ENCODE measurements at regions not wholly inside any gene's neighbourhood (a gene's known extent, or its start where the extent isn't known, plus 50 kb on each side); places are given as distances from the start of the nearest gene placed in this dataset.

GRCh38 chr4:181331214-181331613 is 912.0 kb upstream of the TENM3 start:
- no peak for DNase-seq (ENCODE audit: low read depth in 3 of 3)

GRCh38 chr4:181345931-181346330 is 897.3 kb upstream of the TENM3 start:
- DNase-seq (ENCODE audit: low read depth in 3 of 3) = no peak

- DNase-seq (ENCODE audit: low read depth in 3 of 3) = no peak
These were observed 892.4 kb upstream of the TENM3 start for GRCh38 chr4:181350615-181351415.

- no peak for DNase-seq (ENCODE audit: low read depth in 3 of 3)
These were observed 878.7 kb upstream of the TENM3 start for GRCh38 chr4:181364504-181364903.

DNA sequence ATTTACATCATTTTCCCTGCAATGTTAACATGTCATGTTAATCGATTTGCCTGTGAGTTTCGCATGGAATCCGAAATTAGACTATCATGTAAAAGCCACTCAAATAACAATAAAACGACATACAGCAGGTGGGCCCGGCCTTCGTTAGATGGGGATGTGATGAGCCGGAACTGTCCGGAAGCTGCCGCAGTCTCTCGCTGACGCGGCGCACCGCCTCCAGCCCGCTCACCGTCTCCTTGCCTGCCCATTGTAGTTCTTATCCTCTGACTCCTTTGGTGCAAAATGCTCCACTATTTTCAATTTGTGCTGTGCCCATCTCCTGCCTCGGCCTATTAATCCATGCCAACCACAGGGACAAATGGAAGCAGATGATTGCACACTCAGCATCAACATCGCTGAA is 877.5 kb upstream of the TENM3 start:
- DNase-seq (ENCODE audit: low read depth in 3 of 3) = no peak

GRCh38 chr4:181372014-181372413 is 871.2 kb upstream of the TENM3 start:
- DNase-seq (ENCODE audit: low read depth in 3 of 3) = no peak

- no peak for DNase-seq (ENCODE audit: low read depth in 3 of 3)
These were observed 867.1 kb upstream of the TENM3 start for GRCh38 chr4:181376058-181376457.

DNA sequence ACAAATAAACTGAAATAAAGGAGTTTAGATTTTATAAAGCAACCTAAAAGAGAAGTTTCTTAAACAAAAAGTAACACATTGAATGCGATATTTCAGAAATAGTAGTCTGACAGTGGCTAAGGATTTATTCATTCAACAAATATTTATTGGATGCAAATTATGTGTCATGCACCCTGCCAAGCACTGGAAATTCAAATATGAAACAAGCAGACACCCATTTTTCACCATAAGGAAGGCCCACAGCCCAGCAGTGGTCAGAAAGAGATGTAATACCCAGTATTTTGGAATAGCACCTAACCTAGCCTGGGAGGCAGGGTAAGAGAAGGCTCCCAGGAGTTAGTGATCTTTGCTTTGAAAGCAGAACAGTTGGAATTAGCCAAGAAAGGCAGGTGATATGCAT is 855.1 kb upstream of the TENM3 start:
- no peak for DNase-seq (ENCODE audit: low read depth in 3 of 3)

GRCh38 chr4:181416966-181417365 is 826.2 kb upstream of the TENM3 start:
- no peak for DNase-seq (ENCODE audit: low read depth in 3 of 3)

DNA sequence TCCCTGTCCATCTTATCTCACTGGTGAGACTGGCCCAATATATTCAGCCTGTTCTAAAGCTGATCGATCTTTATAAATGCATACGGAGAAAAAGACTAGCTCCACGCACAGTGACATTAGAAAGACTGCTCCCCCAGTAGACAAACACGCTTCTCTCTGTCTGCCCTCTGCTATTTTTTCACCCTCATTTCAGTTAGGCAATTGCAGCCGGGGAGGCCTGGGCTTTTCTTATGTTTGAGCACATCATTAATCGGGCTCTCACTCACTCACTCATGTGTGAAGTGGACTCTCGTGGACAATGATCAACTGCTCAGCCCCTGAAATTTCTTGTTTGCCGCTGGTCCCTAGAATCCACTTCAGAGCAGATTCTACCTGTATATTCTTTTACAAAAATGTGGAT is 824.7 kb upstream of the TENM3 start:
- no peak for DNase-seq (ENCODE audit: low read depth in 3 of 3)

- DNase-seq (ENCODE audit: low read depth in 3 of 3) = no peak
These were observed 822.3 kb upstream of the TENM3 start for GRCh38 chr4:181420950-181421349.

DNA sequence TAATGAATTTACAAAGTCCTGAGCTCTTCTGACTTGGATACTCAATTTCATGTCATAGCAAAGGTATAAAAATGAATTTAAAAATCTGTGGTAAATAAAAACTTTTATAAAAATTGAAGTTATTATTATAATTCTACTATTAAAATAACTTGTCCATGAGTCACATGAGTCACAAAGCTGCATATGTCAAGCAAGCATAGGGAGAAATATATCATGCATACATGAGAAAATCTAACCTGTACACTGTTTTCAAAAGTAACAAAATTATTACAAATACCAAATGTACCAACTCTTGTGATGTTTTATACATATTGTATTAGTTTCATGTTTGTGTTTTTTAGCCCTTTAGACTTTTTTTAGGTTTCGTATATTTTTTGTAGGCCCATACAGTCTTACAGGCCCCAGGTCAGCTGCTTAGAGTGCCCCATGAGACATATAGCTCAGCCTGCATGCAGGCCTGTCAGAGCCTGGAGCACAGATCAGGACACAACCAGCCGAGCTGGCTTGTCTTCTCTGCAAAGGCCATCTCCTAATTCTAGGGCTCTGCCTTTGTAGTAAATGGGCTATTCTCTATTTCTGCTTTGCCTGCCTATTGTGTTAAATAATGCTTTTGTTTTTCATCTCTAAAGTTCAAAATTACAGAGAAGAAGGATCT is 818.7 kb upstream of the TENM3 start:
- no peak for DNase-seq (ENCODE audit: low read depth in 3 of 3)

DNA sequence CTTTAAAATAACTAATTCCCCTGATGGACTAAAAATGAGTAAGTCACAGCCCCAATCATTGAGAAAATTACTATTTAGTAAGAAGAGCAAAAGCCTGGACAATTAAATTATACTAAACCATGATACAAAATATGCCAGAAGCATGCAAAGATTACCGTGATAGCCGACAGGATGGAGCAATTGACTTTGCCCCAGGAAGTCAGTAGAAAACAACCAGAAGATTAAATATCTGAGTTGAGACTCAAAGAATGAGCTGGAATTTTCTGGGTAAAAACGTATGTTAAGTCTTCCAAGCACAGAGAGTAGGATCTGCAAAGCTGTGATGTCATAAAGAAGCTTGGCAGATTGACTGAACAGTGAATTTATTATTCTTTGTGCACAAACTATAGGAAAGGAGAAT is 816.1 kb upstream of the TENM3 start:
- DNase-seq (ENCODE audit: low read depth in 3 of 3) = no peak

DNA sequence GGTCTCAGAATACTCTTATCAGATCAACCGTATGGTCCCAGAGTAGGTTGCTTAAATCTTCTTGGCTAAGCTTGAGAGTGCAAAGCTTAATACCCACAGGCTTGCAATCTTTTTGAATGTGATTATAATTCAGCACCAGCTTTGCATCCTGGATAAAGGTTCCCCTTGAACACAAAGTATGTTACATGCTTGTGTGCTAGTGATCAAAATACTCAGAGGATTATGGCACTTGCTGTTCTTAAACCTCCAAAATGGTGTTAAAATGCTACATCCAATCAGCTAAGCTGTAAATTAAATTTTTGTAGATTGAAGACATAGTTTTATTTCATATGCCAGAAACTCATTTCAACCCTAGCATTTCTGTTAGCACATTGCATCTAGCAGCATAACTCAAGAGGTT is 812.2 kb upstream of the TENM3 start:
- DNase-seq (ENCODE audit: low read depth in 3 of 3) = no peak

GRCh38 chr4:181431661-181432060 is 811.5 kb upstream of the TENM3 start:
- DNase-seq (ENCODE audit: low read depth in 3 of 3) = no peak

GRCh38 chr4:181432335-181432734 is 810.9 kb upstream of the TENM3 start:
- DNase-seq (ENCODE audit: low read depth in 3 of 3) = no peak

GRCh38 chr4:181437895-181438294 is 805.3 kb upstream of the TENM3 start:
- no peak for DNase-seq (ENCODE audit: low read depth in 3 of 3)

DNA sequence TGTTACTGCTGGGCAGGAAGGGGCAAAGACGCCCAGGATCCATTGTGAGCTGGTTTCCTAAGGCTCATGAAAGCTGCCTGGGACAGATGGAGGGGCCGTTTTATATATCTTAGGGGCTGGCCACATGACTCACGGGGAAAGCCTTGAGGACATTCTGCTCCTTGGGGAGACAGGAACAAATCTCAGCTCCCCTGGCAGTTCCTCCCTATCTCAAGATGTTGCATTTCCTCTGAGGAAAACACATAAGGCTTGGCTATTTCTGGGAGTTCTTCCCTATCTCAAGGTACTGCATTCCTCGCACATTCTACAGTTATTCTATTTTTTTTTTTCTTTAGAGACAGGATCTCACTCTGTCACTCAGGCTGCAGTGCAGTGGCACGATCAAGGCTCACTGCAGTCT is 804.6 kb upstream of the TENM3 start:
- DNase-seq (ENCODE audit: low read depth in 3 of 3) = no peak

DNA sequence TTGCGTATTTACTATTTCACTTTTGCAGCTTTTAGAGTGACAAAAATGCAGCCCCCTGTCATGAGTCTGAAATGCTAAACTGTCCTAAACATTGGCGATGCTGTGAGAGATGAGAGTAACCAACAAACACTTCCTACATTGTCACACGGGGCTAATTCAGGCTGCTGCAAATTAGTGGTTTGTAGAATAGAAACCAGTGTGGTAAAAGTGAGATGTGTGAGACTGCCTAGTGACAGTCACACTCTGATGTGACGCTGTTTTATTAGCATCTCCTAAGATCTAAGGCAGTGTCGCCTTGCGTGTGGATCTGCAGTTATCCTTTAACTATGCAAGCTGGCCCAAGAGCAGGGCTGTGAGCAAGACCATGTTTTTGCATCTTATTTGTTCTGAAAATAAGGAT is 800.2 kb upstream of the TENM3 start:
- no peak for DNase-seq (ENCODE audit: low read depth in 3 of 3)

- DNase-seq (ENCODE audit: low read depth in 3 of 3) = no peak
These were observed 777.4 kb upstream of the TENM3 start for GRCh38 chr4:181465826-181466225.

DNA sequence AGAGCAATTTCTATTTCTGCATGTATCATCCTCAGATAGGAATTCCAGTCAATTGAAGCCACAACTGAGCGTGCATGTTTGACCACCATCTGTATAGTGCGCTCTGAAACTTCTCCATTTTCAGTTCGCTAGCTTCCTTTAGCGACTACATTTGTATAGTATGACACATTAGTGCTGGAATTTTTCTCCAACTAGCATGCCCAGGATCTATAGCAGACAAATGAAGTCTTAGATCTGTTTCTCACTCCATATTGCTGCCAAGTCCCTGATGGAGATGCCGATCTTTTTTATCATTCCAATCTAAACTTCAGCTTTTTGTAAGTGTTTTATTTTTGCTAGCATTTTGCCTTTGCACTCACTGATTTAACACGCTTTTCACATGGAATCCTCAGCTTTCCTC is 774.8 kb upstream of the TENM3 start:
- no peak for DNase-seq (ENCODE audit: low read depth in 3 of 3)

- DNase-seq (ENCODE audit: low read depth in 3 of 3) = no peak
These were observed 772.9 kb upstream of the TENM3 start for GRCh38 chr4:181470306-181470705.

- no peak for DNase-seq (ENCODE audit: low read depth in 3 of 3)
These were observed 767.8 kb upstream of the TENM3 start for GRCh38 chr4:181475359-181475758.
